GM23338 (cell line): ENCODE measurements at regions not wholly inside any gene's neighbourhood (a gene's known extent, or its start where the extent isn't known, plus 50 kb on each side); places are given as distances from the start of the nearest gene placed in this dataset.

Experiments
- ATAC-seq: fragments of 200-7000 bp; cut with Tn5 transposase; 3 replicates; pipeline ENCODE4 v1.9.1; 2020
- DNase-seq: peaks from one replicate; pipeline ENCODE4 v3.0.0-alpha.2; 2015; ENCODE audit warnings: low spot score
- H2AFZ ChIP-seq: fragments of 200-600 bp; sonication (generic); 2 replicates; pipeline ENCODE4 v1.8.0; 2016; ENCODE audit warnings: antibody characterized with exemption, mild to moderate bottlenecking, moderate library complexity
- H3F3A ChIP-seq: fragments of 200-600 bp; sonication (generic); replicated peaks from 2 replicates; pipeline ENCODE4 v1.8.0; 2017; ENCODE audit warnings: antibody characterized with exemption, mixed run types, low read depth
- H3K27ac ChIP-seq: fragments of 200-600 bp; sonication (generic); 2 replicates; pipeline ENCODE4 v1.6.1; 2016; ENCODE audit warnings: low read depth
- H3K27me3 ChIP-seq: fragments of 200-600 bp; sonication (generic); 2 replicates; pipeline ENCODE4 v1.8.0; 2016; ENCODE audit warnings: mild to moderate bottlenecking, mixed run types, moderate library complexity; ENCODE audit not compliant: insufficient read depth
- H3K36me3 ChIP-seq: fragments of 200-600 bp; sonication (generic); 2 replicates; pipeline ENCODE4 v1.8.0; 2016; ENCODE audit warnings: mild to moderate bottlenecking; ENCODE audit not compliant: insufficient read depth
- H3K4me1 ChIP-seq: fragments of 200-600 bp; sonication (generic); 2 replicates; pipeline ENCODE4 v1.8.0; 2016; ENCODE audit warnings: mild to moderate bottlenecking, moderate library complexity; ENCODE audit not compliant: insufficient read depth
- H3K4me2 ChIP-seq: fragments of 200-600 bp; sonication (generic); 2 replicates; pipeline ENCODE4 v1.7.1; 2017; ENCODE audit warnings: mixed run types
- H3K4me3 ChIP-seq: fragments of 200-600 bp; sonication (generic); 2 replicates; pipeline ENCODE4 v1.6.1; 2016; ENCODE audit warnings: mixed run types
- H3K79me2 ChIP-seq: fragments of 200-600 bp; sonication (generic); replicated peaks from 2 replicates; pipeline ENCODE4 v1.8.0; 2017; ENCODE audit warnings: mild to moderate bottlenecking; ENCODE audit not compliant: insufficient read depth
- H3K9me2 ChIP-seq: fragments of 200-600 bp; sonication (generic); 2 replicates; pipeline ENCODE4 v1.8.0; 2017; ENCODE audit not compliant: insufficient read depth
- H4K20me1 ChIP-seq: fragments of 200-600 bp; sonication (generic); replicated peaks from 2 replicates; pipeline ENCODE4 v1.8.0; 2017; ENCODE audit warnings: mild to moderate bottlenecking; ENCODE audit not compliant: insufficient read depth
- H3K27ac Mint-ChIP-seq: 2 replicates; pipeline ENCODE4 v1.8.0; 2020; ENCODE audit warnings: inconsistent platforms, mild to moderate bottlenecking, moderate library complexity, mixed read lengths
- H3K27me3 Mint-ChIP-seq: 3 replicates; pipeline ENCODE4 v1.8.0; 2022; ENCODE audit warnings: low read depth, mild to moderate bottlenecking, moderate library complexity, mixed read lengths, inconsistent platforms; ENCODE audit not compliant: insufficient read depth, poor library complexity
- H3K36me3 Mint-ChIP-seq: 3 replicates; pipeline ENCODE4 v1.8.0; 2021; ENCODE audit warnings: low read depth, mild to moderate bottlenecking, inconsistent platforms, moderate library complexity, mixed read lengths
- H3K4me1 Mint-ChIP-seq: 3 replicates; pipeline ENCODE4 v1.8.0; 2020; ENCODE audit warnings: mild to moderate bottlenecking, inconsistent platforms, mixed read lengths
- H3K4me3 Mint-ChIP-seq: 3 replicates; pipeline ENCODE4 v1.8.0; 2021; ENCODE audit warnings: moderate library complexity, mild to moderate bottlenecking, inconsistent platforms, mixed read lengths
- H3K9me3 Mint-ChIP-seq: 3 replicates; pipeline ENCODE4 v1.8.0; 2020; ENCODE audit warnings: moderate library complexity, mild to moderate bottlenecking, inconsistent platforms, mixed read lengths
- CREB1 ChIP-seq: fragments of 250-450 bp; sonication (Bioruptor Pico); IDR thresholded peaks from 2 replicates; pipeline ENCODE4 v1.5.0; 2020; ENCODE audit warnings: low read depth, mild to moderate bottlenecking, moderate library complexity
- EZH2 ChIP-seq: fragments of 200-600 bp; sonication (generic); IDR thresholded peaks from one replicate; pipeline ENCODE4 v1.8.0; 2017; ENCODE audit warnings: antibody characterized with exemption, mild to moderate bottlenecking, low read depth; ENCODE audit not compliant: unreplicated experiment
- EZH2phosphoT487 ChIP-seq: fragments of 200-600 bp; sonication (generic); IDR thresholded peaks from one replicate; pipeline ENCODE4 v1.8.1; 2018; ENCODE audit warnings: antibody characterized with exemption; ENCODE audit not compliant: unreplicated experiment
- JUNB ChIP-seq: IDR thresholded peaks from one replicate; pipeline ENCODE4 v1.6.1; 2016; ENCODE audit warnings: antibody characterized with exemption; ENCODE audit not compliant: unreplicated experiment
- NANOG ChIP-seq: IDR thresholded peaks from 2 replicates; pipeline ENCODE4 v1.6.1; 2016; ENCODE audit warnings: antibody characterized with exemption, borderline replicate concordance
- POLR2AphosphoS5 ChIP-seq: IDR thresholded peaks from 2 replicates; pipeline ENCODE4 v1.6.1; 2016; ENCODE audit warnings: antibody characterized with exemption, low read depth
- STAT1 ChIP-seq: IDR thresholded peaks from one replicate; pipeline ENCODE4 v1.6.1; 2016; ENCODE audit warnings: antibody characterized with exemption; ENCODE audit not compliant: unreplicated experiment
- ZNF114 ChIP-seq: fragments of 250-450 bp; sonication (Bioruptor Pico); IDR thresholded peaks from 2 replicates; pipeline ENCODE4 v1.5.0; 2020; ENCODE audit warnings: mild to moderate bottlenecking, moderate library complexity
- TF ChIP-seq, protein P1 (sequence below): IDR thresholded peaks from 2 replicates; pipeline ENCODE4 v1.6.1; 2016; ENCODE audit warnings: antibody characterized with exemption
- TF ChIP-seq, protein P2 (sequence below): IDR thresholded peaks from one replicate; pipeline ENCODE4 v1.6.1; 2018; ENCODE audit warnings: antibody characterized with exemption; ENCODE audit not compliant: unreplicated experiment
- TF ChIP-seq, protein P3 (sequence below): fragments of 250-450 bp; sonication (Bioruptor Pico); IDR thresholded peaks from 2 replicates; pipeline ENCODE4 v1.5.0; 2020; ENCODE audit warnings: mild to moderate bottlenecking, moderate library complexity
- TF ChIP-seq, protein P4 (sequence below), 2 experiments: fragments of 200-600 bp in 1 of 2; sonication (generic) in 1 of 2; conservative IDR thresholded peaks; 2 replicates each; pipeline versions ENCODE4 v1.5.1 to v1.6.1; 2016 to 2017; ENCODE audit warnings: antibody characterized with exemption in 2 of 2, low read depth in 2 of 2, mild to moderate bottlenecking in 2 of 2, moderate library complexity in 1 of 2

DNA sequence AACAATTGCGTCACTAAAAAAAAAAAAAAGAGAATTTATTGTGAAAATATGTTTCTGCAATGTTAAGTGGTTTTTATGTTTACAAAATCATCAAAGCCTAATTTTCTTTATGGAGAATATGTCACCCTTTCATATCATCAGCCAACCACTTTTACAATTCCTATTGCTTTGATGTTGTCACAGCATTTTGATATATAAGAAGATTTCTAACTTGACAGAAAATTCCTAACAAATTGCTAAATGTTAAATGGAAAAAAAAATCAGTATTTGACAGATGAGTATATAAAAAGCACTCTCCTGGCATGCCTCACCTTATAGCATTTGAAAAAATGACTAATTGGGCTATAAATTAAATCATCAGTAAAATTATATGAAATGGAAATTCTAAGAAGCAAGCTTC, 1457.3 kb upstream of the ALCAM start:
- Mint-ChIP-seq H3K4me1 (no peaks in the 10 kb centered on the region), H3K27me3 (no peaks in the 10 kb centered on the region), H3K9me3 (no peaks in the 10 kb centered on the region), H3K4me3 (no peak overlapping the region), H3K36me3 (no peaks in the 10 kb centered on the region), H3K27ac (no peak overlapping the region)
- no peaks in the 10 kb centered on the region for H3K4me1 ChIP-seq
- no peaks in the 10 kb centered on the region for H3F3A ChIP-seq
- TF ChIP-seq, protein P1, sequence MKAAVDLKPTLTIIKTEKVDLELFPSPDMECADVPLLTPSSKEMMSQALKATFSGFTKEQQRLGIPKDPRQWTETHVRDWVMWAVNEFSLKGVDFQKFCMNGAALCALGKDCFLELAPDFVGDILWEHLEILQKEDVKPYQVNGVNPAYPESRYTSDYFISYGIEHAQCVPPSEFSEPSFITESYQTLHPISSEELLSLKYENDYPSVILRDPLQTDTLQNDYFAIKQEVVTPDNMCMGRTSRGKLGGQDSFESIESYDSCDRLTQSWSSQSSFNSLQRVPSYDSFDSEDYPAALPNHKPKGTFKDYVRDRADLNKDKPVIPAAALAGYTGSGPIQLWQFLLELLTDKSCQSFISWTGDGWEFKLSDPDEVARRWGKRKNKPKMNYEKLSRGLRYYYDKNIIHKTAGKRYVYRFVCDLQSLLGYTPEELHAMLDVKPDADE: no peak
- TF ChIP-seq POLR2AphosphoS5 (no peak), NANOG (no peak), JUNB (no peak), ZNF114 (CRISPR knock-in tag) (no peak), STAT1 (no peak), EZH2 (no peak), EZH2phosphoT487 (no peak), CREB1 (CRISPR knock-in tag) (no peak)
- TF ChIP-seq, protein P2, sequence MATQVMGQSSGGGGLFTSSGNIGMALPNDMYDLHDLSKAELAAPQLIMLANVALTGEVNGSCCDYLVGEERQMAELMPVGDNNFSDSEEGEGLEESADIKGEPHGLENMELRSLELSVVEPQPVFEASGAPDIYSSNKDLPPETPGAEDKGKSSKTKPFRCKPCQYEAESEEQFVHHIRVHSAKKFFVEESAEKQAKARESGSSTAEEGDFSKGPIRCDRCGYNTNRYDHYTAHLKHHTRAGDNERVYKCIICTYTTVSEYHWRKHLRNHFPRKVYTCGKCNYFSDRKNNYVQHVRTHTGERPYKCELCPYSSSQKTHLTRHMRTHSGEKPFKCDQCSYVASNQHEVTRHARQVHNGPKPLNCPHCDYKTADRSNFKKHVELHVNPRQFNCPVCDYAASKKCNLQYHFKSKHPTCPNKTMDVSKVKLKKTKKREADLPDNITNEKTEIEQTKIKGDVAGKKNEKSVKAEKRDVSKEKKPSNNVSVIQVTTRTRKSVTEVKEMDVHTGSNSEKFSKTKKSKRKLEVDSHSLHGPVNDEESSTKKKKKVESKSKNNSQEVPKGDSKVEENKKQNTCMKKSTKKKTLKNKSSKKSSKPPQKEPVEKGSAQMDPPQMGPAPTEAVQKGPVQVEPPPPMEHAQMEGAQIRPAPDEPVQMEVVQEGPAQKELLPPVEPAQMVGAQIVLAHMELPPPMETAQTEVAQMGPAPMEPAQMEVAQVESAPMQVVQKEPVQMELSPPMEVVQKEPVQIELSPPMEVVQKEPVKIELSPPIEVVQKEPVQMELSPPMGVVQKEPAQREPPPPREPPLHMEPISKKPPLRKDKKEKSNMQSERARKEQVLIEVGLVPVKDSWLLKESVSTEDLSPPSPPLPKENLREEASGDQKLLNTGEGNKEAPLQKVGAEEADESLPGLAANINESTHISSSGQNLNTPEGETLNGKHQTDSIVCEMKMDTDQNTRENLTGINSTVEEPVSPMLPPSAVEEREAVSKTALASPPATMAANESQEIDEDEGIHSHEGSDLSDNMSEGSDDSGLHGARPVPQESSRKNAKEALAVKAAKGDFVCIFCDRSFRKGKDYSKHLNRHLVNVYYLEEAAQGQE: no peak
- TF ChIP-seq, protein P3, sequence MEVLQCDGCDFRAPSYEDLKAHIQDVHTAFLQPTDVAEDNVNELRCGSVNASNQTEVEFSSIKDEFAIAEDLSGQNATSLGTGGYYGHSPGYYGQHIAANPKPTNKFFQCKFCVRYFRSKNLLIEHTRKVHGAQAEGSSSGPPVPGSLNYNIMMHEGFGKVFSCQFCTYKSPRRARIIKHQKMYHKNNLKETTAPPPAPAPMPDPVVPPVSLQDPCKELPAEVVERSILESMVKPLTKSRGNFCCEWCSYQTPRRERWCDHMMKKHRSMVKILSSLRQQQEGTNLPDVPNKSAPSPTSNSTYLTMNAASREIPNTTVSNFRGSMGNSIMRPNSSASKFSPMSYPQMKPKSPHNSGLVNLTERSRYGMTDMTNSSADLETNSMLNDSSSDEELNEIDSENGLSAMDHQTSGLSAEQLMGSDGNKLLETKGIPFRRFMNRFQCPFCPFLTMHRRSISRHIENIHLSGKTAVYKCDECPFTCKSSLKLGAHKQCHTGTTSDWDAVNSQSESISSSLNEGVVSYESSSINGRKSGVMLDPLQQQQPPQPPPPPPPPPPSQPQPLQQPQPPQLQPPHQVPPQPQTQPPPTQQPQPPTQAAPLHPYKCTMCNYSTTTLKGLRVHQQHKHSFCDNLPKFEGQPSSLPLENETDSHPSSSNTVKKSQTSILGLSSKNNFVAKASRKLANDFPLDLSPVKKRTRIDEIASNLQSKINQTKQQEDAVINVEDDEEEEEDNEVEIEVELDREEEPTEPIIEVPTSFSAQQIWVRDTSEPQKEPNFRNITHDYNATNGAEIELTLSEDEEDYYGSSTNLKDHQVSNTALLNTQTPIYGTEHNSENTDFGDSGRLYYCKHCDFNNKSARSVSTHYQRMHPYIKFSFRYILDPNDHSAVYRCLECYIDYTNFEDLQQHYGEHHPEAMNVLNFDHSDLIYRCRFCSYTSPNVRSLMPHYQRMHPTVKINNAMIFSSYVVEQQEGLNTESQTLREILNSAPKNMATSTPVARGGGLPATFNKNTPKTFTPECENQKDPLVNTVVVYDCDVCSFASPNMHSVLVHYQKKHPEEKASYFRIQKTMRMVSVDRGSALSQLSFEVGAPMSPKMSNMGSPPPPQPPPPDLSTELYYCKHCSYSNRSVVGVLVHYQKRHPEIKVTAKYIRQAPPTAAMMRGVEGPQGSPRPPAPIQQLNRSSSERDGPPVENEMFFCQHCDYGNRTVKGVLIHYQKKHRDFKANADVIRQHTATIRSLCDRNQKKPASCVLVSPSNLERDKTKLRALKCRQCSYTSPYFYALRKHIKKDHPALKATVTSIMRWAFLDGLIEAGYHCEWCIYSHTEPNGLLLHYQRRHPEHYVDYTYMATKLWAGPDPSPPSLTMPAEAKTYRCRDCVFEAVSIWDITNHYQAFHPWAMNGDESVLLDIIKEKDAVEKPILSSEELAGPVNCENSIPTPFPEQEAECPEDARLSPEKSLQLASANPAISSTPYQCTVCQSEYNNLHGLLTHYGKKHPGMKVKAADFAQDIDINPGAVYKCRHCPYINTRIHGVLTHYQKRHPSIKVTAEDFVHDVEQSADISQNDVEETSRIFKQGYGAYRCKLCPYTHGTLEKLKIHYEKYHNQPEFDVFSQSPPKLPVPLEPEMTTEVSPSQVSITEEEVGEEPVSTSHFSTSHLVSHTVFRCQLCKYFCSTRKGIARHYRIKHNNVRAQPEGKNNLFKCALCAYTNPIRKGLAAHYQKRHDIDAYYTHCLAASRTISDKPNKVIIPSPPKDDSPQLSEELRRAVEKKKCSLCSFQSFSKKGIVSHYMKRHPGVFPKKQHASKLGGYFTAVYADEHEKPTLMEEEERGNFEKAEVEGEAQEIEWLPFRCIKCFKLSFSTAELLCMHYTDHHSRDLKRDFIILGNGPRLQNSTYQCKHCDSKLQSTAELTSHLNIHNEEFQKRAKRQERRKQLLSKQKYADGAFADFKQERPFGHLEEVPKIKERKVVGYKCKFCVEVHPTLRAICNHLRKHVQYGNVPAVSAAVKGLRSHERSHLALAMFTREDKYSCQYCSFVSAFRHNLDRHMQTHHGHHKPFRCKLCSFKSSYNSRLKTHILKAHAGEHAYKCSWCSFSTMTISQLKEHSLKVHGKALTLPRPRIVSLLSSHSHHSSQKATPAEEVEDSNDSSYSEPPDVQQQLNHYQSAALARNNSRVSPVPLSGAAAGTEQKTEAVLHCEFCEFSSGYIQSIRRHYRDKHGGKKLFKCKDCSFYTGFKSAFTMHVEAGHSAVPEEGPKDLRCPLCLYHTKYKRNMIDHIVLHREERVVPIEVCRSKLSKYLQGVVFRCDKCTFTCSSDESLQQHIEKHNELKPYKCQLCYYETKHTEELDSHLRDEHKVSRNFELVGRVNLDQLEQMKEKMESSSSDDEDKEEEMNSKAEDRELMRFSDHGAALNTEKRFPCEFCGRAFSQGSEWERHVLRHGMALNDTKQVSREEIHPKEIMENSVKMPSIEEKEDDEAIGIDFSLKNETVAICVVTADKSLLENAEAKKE: no peak
- TF ChIP-seq, protein P4, sequence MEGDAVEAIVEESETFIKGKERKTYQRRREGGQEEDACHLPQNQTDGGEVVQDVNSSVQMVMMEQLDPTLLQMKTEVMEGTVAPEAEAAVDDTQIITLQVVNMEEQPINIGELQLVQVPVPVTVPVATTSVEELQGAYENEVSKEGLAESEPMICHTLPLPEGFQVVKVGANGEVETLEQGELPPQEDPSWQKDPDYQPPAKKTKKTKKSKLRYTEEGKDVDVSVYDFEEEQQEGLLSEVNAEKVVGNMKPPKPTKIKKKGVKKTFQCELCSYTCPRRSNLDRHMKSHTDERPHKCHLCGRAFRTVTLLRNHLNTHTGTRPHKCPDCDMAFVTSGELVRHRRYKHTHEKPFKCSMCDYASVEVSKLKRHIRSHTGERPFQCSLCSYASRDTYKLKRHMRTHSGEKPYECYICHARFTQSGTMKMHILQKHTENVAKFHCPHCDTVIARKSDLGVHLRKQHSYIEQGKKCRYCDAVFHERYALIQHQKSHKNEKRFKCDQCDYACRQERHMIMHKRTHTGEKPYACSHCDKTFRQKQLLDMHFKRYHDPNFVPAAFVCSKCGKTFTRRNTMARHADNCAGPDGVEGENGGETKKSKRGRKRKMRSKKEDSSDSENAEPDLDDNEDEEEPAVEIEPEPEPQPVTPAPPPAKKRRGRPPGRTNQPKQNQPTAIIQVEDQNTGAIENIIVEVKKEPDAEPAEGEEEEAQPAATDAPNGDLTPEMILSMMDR (conservative IDR thresholded peaks at IDR 0.05; ENCODE audit: low read depth in 2 of 2): no peak
- DNase-seq: no peak
- H3K9me2 ChIP-seq: no peaks in the 10 kb centered on the region
- no peaks in the 10 kb centered on the region for H4K20me1 ChIP-seq
- no peak overlapping the region for H3K4me3 ChIP-seq
- H2AFZ ChIP-seq: no peak overlapping the region
- H3K27ac ChIP-seq: no peak overlapping the region
- no peaks in the 10 kb centered on the region for H3K27me3 ChIP-seq
- H3K4me2 ChIP-seq: no peak overlapping the region
- no peaks in the 10 kb centered on the region for H3K79me2 ChIP-seq
- ATAC-seq: no peak
- H3K36me3 ChIP-seq: no peaks in the 10 kb centered on the region
